GM12872 (cell line): ENCODE measurements at regions not wholly inside any gene's neighbourhood (a gene's known extent, or its start where the extent isn't known, plus 50 kb on each side); places are given as distances from the start of the nearest gene placed in this dataset.

Source experiments
- TF ChIP-seq, protein P1 (sequence below): IDR thresholded peaks from 3 replicates; pipeline ENCODE4 v1.5.1; 2011; ENCODE audit warnings: low read depth, mild to moderate bottlenecking, low read length, moderate library complexity; ENCODE audit not compliant: insufficient read depth

DNA sequence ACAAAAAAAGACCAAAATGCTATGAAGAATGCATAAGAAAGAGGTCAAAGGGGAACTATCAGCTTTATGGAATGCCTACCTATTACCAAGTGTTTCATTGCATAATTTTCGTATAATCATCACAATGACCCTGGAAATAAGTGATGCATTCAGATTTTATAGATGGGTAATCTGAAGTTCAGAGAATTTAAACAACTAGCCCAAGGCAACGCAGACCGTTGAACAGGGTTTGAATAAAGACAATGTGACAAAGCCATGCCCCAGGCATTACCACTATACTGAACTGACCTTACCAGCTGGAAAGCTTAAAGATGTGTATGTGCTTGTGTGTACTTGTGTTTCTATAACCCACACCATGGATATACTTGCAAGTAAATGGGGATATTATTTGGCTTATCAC is 827.6 kb upstream of the ADGRL2 start:
- TF ChIP-seq, protein P1, sequence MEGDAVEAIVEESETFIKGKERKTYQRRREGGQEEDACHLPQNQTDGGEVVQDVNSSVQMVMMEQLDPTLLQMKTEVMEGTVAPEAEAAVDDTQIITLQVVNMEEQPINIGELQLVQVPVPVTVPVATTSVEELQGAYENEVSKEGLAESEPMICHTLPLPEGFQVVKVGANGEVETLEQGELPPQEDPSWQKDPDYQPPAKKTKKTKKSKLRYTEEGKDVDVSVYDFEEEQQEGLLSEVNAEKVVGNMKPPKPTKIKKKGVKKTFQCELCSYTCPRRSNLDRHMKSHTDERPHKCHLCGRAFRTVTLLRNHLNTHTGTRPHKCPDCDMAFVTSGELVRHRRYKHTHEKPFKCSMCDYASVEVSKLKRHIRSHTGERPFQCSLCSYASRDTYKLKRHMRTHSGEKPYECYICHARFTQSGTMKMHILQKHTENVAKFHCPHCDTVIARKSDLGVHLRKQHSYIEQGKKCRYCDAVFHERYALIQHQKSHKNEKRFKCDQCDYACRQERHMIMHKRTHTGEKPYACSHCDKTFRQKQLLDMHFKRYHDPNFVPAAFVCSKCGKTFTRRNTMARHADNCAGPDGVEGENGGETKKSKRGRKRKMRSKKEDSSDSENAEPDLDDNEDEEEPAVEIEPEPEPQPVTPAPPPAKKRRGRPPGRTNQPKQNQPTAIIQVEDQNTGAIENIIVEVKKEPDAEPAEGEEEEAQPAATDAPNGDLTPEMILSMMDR: no peak

DNA sequence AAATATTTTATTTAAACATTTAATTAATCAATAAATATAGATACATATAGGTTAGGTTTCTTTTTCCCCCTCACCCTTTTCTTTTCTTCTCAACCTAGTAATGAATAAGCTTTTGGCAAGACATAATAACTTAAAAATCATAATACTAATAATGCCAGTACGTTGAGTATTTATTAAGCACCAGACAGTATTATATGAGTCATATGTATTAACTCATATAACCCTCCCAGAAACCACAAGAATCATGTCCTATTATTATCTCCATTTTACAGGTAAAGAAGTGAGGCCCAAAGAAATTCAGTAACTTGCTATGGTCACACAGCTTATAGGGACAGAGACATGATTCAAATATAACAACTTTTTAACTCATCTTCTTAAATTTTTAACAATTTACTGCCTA is 834.5 kb upstream of the ADGRL2 start:
- TF ChIP-seq, protein P1: no peak

DNA sequence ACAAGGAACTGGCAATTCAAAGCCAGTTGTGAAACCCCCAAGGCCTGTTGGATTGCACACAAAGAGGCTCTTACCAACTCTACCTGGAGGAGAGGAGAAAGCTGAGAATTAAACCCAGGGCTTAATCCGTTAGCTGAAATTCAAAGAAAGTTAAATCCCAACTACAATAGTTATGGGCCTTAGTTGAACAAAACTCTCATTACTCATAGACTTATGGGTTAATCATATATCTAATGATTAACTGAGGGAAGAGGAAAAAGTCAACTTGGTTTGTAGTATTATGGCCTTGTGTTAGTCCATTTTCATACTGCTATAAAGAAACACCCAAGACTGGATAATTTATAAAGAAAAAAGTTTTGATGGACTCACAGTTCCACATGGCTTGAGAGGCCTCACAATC is 838.2 kb upstream of the ADGRL2 start:
- TF ChIP-seq, protein P1: no peak

DNA sequence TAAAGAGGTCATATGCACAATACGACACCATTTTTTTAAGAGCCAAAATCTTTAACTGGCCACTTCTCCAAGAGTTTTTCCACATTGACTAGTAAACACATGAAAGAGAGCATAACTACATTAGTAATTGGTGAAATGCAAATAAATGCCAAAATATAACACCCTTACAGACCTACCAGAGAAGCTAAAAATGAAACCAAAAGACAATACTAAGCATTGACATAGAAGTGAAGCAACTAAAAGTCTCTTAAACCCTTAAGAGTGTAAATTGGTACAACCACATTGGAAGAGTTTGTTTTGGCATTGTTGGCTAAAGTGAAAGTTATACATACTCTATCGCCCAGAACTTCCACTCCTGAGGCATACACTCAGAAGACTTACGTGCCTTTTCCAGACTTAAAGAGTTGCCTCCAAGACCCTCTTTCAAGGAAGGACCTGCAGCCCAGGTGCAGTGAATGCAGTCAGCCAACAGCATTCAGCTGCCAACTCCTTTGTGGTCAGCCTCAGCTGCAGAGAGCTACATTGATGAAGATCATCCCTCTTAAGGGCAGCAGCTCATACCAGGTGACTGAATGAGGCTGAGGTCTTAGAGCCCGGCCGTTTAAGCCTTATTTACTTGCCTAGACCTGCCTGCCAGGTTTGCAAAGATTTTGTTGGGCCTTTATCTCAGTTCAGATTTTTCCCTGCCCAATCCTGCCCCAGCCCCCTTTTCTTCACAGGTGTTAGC is 839.1 kb upstream of the ADGRL2 start:
- TF ChIP-seq, protein P1: no peak

DNA sequence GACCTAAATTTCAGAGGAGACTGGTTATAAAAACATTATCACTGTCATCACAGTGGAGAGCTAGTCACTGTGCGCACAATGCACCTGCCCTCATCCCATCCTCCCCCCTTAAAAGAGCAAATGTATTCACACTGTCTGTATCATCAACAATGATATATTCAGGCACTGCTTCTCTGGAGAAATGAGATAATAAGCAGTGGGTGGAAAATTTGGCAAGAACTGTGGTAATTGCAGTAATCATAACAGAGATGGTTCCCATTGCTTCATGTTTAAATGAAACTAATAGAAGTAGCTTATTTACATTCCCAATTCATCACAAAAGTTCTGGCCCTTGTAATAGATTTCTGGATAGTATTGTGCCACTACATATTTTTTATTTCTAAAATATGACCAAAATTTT is 867.4 kb upstream of the ADGRL2 start:
- TF ChIP-seq, protein P1: no peak

DNA sequence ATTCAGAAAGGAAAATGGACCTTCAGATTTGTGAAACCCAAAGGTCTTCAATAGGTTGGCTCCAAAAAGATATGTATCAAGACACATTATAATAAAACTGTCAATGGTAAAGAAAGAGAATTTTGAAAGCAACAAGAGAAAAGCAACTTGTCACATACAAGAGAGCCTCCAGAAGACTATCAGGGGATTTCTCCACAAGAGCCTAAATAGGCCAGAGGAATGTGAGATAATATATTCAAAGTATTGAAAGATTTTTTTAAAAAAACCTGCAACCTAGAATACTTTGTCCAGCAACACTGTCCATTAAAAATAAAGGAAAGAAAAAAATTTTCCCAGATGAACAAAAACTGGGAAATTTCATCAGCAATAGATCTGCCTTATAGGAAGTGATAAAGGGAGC is 869.6 kb upstream of the ADGRL2 start:
- TF ChIP-seq, protein P1: no peak

DNA sequence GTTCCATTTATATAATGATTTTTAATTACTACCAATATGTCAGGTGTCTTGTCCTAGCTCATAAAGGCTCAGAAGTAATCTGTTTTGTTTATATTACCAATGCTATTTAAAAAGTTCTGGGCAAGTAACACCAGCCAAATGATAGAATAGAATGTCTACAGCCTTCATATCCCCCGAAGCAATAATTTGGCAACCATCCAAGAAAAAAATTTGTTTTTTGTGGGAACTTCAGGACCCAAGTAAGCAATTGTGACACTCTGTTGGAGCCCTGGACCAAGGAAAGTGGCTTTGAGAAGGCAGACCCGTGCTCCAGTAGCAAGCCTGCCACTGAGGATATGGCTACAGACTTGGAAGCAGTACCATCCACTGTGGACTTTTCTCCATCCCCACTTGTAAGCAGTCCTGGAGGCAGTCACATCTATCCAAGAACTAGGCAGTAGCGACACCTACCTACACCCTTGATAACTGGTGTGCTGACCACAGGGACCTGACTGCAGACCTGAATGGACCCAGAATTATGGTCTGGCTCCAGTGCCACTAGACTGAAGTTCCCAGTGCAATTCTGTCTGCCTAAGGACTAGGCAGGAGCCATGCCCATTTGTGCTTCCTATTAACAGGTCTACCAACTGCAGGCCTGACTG is 870.7 kb upstream of the ADGRL2 start:
- TF ChIP-seq, protein P1: no peak
